Psoas muscle (tissue), 7 donors: ENCODE measurements at regions not wholly inside any gene's neighbourhood (a gene's known extent, or its start where the extent isn't known, plus 50 kb on each side); places are given as distances from the start of the nearest gene placed in this dataset.

Experiments used
- ATAC-seq, 4 donors: fragments of 200-7000 bp; cut with Tn5 transposase; one replicate each; pipeline ENCODE4 v1.9.1; 2020; ENCODE audit warnings: moderate library complexity in 3 of 4, mild to moderate bottlenecking in 2 of 4
- DNase-seq, 2 donors: peaks; one replicate each; pipeline ENCODE4 v3.0.0-alpha.2; 2020
- H3K27ac ChIP-seq: fragments of 200-600 bp; one replicate; pipeline ENCODE4 v1.8.0; 2022
- H3K27me3 ChIP-seq, 3 donors: fragments of 200-600 bp in 1 of 3; one replicate each; pipeline versions ENCODE4 v1.6.1 to v1.8.0; 2013 to 2022; ENCODE audit warnings: low read length in 2 of 3, mild to moderate bottlenecking in 2 of 3, moderate library complexity in 1 of 3; ENCODE audit not compliant: insufficient read depth in 3 of 3
- H3K36me3 ChIP-seq, 2 donors: fragments of 200-600 bp in 1 of 2; one replicate each; pipeline versions ENCODE4 v1.6.1 to v1.8.0; 2013 to 2022; ENCODE audit warnings: low read depth in 1 of 2, mild to moderate bottlenecking in 1 of 2, moderate library complexity in 1 of 2; ENCODE audit not compliant: insufficient read depth in 1 of 2
- H3K4me1 ChIP-seq: fragments of 200-600 bp; one replicate; pipeline ENCODE4 v1.8.0; 2022
- H3K4me3 ChIP-seq: fragments of 200-600 bp; one replicate; pipeline ENCODE4 v1.8.0; 2022; ENCODE audit warnings: mild to moderate bottlenecking
- H3K9me3 ChIP-seq: fragments of 200-600 bp; one replicate; pipeline ENCODE4 v1.8.0; 2022
- WGBS, 3 donors: extraction: QIAGEN DNeasy Blood & Tissue Kit; methylation state at CpG; one replicate each; pipeline versions ENCODE4 v1.1.6 to v1.1.7; 2013; 5-methylcytosine and 5-hydroxymethylcytosine counted together
- intact Hi-C, 2 donors: fragments of 100-400 bp; cut with DNase I; formaldehyde crosslinking; loops; one replicate each; pipeline versions ENCODE4 v1.11.0 to v1.14.2; 2022
- TF ChIP-seq, protein P1 (sequence below): fragments of 200-600 bp; IDR thresholded peaks from one replicate; pipeline ENCODE4 v1.8.0; 2022; ENCODE audit warnings: antibody characterized with exemption
- donor health status: healthy with polysubstance abuse.
- donor health status: DM: no; HTN: no; CAD: no; lungs with moderate emphysema.
- donor health status: Bipolar disorder and iron deficiency.
- donor health status: healthy.
- donor health status: DM: yes; HTN: yes; CAD: no.
- donor health status: DM: no; HTN: no; CAD: no.
- donor health status: DM: yes; HTN: yes; CAD: no.

DNA sequence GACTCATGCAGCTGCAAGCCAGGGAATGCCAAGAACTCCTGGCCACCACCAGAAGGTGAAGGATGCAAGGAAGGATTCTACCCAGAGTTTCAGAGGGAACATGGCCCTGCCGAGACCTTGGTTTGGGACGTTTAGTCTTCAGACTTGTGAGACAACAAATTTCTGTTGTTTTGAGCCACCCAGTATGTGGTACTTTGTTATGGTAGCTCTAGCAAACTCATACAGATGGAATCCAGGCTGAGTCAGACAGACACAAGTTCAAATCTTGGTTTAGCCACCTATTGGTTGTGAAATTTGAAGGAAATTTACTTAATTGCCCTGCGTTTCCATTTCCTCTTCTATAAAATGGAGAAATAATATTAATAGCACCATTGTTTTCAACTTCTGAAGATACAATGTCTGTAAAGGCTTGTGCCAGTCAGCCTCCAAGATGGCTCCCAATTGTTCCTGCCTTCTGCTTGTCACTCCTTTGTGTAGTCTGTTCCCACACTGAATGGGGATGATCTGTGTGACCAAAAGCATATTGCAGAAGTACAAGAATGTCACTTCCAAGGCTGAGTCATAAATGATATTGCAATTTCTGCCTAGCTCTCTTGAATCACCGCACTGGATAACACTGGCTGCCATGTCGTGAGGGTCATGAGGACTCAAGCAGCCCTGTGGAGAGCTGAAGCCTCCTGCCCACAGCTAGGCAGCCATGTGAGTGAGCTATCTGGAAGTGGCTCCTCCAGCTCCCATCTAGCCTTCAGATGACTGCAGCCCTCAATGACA, 223.5 kb upstream of the PROK2 start:
- WGBS, 3 donors, result 90 to 91% (median 90%) methylated on average over 5 of the region's 5 CpGs
- H3K4me1 ChIP-seq, result no peaks in the 10 kb centered on the region
- no peak overlapping the region for H3K4me3 ChIP-seq
- H3K27ac ChIP-seq, result no peak overlapping the region
- TF ChIP-seq, protein P1, sequence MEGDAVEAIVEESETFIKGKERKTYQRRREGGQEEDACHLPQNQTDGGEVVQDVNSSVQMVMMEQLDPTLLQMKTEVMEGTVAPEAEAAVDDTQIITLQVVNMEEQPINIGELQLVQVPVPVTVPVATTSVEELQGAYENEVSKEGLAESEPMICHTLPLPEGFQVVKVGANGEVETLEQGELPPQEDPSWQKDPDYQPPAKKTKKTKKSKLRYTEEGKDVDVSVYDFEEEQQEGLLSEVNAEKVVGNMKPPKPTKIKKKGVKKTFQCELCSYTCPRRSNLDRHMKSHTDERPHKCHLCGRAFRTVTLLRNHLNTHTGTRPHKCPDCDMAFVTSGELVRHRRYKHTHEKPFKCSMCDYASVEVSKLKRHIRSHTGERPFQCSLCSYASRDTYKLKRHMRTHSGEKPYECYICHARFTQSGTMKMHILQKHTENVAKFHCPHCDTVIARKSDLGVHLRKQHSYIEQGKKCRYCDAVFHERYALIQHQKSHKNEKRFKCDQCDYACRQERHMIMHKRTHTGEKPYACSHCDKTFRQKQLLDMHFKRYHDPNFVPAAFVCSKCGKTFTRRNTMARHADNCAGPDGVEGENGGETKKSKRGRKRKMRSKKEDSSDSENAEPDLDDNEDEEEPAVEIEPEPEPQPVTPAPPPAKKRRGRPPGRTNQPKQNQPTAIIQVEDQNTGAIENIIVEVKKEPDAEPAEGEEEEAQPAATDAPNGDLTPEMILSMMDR, result no peak
- DNase-seq (no peak), ATAC-seq (peak in 1 of 4 donors; percentile 35)
- intact Hi-C loops, result no loop called here
- H3K9me3 ChIP-seq, result no peaks in the 10 kb centered on the region
- no peaks in the 10 kb centered on the region for H3K36me3 ChIP-seq
- peaks cover 0 to 4% (median 0%) of the 10 kb centered on the region in 3 donors for H3K27me3 ChIP-seq

DNA sequence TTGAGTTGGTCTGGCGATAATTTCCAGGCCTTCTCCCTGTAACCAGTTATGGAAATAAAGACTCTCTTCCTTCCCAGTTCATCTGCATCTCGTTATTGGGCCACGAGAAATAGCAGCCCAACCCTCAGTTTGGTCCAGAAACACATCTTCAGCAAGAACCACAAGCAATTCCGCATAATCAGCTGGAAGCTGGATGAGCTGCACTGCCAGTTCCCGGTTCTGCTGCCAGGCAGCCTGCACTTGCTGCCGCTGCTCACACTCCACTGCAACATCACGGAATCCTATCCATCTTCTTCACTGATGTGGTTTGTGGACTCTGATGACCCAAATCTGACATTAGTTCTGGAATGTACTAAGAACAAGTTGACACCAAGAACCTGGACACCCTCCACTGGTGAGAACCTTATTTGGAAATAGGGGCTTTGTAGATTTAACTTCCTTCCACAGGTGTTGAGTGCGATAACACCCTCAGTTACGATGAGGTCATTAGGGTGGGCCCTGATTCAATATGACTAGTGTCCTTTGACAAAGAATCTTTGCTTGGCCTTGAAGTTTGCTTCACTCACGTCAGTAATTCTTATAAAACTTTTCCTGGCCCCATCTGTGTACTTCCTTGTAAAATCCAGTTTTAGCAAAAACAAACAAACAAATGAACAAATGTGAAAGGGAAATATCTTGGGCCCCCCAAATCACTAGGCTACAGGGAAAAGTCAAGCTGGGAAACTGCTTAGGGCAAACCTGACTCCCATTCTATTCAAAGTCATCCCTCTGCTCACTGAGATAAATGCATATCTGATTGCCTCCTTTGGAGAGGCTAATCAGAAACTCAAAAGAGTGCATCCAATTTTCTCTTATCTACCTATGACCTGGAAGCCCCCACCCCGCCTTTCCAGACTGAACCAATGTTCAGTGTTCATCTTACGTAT, 221.9 kb upstream of the PROK2 start:
- Histone ChIP-seq H3K4me1 (no peaks in the 10 kb centered on the region), H3K27ac (no peak overlapping the region), H3K36me3 (no peaks in the 10 kb centered on the region), H3K4me3 (no peak overlapping the region), H3K9me3 (no peaks in the 10 kb centered on the region), H3K27me3 (peaks cover 0 to 4% (median 0%) of the 10 kb centered on the region in 3 donors)
- intact Hi-C loops, result no loop called here
- WGBS, 3 donors, result 77 to 90% (median 78%) methylated on average over 12 of the region's 12 CpGs
- TF ChIP-seq, protein P1, result no peak
- no peak for DNase-seq
- ATAC-seq, result no peak

DNA sequence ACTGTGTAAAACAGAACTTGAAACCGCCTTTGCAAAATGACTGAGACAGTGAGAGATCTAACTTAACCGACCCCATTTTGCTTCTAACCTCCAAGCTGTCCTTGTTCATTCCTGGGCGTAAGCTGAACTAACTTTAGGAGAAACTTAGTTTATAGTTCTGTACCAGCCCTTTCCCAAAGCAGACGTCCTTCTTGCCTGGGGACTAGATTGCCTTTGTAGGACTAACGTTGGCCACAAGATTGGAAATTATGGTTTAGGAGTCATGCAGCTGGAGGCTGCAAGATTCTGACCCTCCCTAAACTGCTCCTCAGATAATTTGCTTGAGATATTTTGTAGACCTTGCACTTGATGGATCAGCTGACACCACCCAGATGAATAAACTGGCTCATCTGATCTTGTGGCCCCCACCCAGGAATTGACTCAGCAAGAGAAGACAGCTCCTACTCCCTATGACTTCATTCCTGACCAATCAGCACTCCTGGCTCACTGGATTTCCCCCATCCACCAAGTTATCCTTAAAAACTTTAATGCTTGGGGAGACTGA, 219.9 kb upstream of the PROK2 start:
- H3K4me1 ChIP-seq, result no peaks in the 10 kb centered on the region
- no peak overlapping the region for H3K4me3 ChIP-seq
- intact Hi-C loops, result no loop called here
- ATAC-seq, result no peak
- TF ChIP-seq, protein P1, result no peak
- WGBS, 3 donors, result 83 to 89% (median 85%) methylated on average over 5 of the region's 5 CpGs
- H3K36me3 ChIP-seq, result no peaks in the 10 kb centered on the region
- no peak overlapping the region for H3K27ac ChIP-seq
- no peak for DNase-seq
- H3K9me3 ChIP-seq, result no peaks in the 10 kb centered on the region
- peaks cover 0 to 3% (median 0%) of the 10 kb centered on the region in 3 donors for H3K27me3 ChIP-seq

DNA sequence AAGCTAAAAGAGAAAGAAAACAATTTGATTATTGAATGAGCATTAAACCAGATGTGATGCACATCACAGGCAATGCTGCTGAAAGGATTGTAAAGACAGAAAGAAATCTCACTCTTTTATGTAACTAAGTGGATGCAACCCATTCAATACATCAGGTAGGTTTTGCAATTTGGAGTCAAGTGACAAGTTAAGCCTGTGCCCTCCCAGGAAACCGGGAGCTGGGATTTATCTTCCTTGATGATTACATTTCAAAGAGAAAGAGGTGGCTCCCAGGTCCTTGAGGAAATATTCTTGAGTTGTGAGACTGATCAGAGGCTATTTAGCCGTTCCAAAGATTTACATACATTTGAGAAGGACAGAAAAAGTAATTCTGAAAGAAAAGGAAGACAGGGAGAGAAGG, 219.0 kb upstream of the PROK2 start:
- H3K36me3 ChIP-seq, result no peaks in the 10 kb centered on the region
- no peaks in the 10 kb centered on the region for H3K4me1 ChIP-seq
- no peaks in the 10 kb centered on the region for H3K9me3 ChIP-seq
- 70 to 78% (median 71%) methylated on average over 2 of the region's 2 CpGs for WGBS, 3 donors
- H3K27me3 ChIP-seq, result no peaks in the 10 kb centered on the region
- ATAC-seq, result no peak
- TF ChIP-seq, protein P1, result no peak
- H3K4me3 ChIP-seq, result no peak overlapping the region
- no peak overlapping the region for H3K27ac ChIP-seq
- intact Hi-C loops, result no loop called here
- DNase-seq, result no peak
